ENCODE measurements at regions not wholly inside any gene's neighbourhood (a gene's known extent, or its start where the extent isn't known, plus 50 kb on each side); places are given as distances from the start of the nearest gene placed in this dataset.

DNA sequence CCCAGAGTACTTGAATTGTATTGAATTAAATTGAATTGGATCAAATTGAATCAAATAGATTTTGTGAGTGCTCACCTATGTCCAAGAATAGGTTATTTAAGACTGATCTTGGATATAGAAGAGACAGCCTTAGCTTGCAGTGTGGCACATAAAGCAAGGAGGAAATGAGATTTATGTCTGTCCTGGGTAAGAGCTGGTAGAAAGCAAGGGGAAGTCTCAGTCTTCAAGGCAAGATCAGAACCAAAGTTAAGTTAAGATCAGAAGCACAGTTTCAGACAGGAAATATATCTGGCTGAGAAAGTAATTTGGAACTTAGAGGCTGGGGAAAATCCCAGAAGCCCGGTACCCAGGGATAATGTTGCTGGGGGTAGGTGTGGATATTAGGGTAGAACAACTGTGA lies 244.4 kb upstream of the ARPP21 start:
- TF ChIP-seq POLR2AphosphoS5 (IDR thresholded peaks at IDR 0.05; ENCODE audit: low read depth, low read length), result no peak
- no peak for TF ChIP-seq SPI1 (IDR thresholded peaks at IDR 0.05; ENCODE audit: low read depth, low read length)
- TF ChIP-seq POU2F2 (IDR thresholded peaks at IDR 0.05; ENCODE audit: low read depth, low read length), result no peak
- no peak for FAIRE-seq
- no peak for DNase-seq (ENCODE audit: insufficient read length, low spot score)

GRCh38 chr3:35401671-35402070 lies 237.7 kb upstream of the ARPP21 start:
- DNase-seq (ENCODE audit: insufficient read length, low spot score) (no peak), FAIRE-seq (no peak)
- TF ChIP-seq POU2F2 (IDR thresholded peaks at IDR 0.05; ENCODE audit: low read depth, low read length) (no peak), PAX5 (IDR thresholded peaks at IDR 0.05; ENCODE audit: insufficient read depth, low read length, severe bottlenecking) (no peak)

DNA sequence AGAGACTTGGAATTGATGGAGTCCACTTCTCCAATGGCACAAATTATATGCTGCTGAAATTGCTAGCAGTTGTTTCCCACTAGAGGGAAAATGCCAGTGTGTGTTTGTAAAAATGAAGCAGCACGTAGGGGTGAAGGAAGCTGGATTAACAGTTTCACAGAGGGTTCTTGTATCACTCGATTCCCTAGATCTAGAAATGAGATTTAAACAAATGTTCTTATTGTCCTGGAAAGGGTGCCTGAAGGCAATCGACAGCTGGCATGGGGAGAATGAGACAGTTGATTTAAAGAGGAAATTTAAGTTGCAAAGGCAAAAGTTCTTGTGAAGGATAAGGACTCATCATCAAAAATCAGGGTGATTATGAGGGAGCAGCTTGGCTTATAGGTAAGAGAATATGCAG lies 234.8 kb upstream of the ARPP21 start:
- no peak for TF ChIP-seq PAX5 (IDR thresholded peaks at IDR 0.05; ENCODE audit: insufficient read depth, low read length, severe bottlenecking)
- no peak for TF ChIP-seq POLR2A (IDR thresholded peaks at IDR 0.05; ENCODE audit: low read depth, low read length)
- TF ChIP-seq SPI1 (IDR thresholded peaks at IDR 0.05; ENCODE audit: low read depth, low read length), result no peak
- no peak for TF ChIP-seq TAF1 (IDR thresholded peaks at IDR 0.05; ENCODE audit: low read depth, low read length)
- TF ChIP-seq POLR2AphosphoS5 (IDR thresholded peaks at IDR 0.05; ENCODE audit: low read depth, low read length), result no peak
- TF ChIP-seq POU2F2 (IDR thresholded peaks at IDR 0.05; ENCODE audit: low read depth, low read length), result no peak
- FAIRE-seq (no peak), DNase-seq (ENCODE audit: insufficient read length, low spot score) (no peak)

- TF ChIP-seq POU2F2 (IDR thresholded peaks at IDR 0.05; ENCODE audit: low read depth, low read length), result no peak
- no peak for TF ChIP-seq PAX5 (IDR thresholded peaks at IDR 0.05; ENCODE audit: insufficient read depth, low read length, severe bottlenecking)
- TF ChIP-seq SPI1 (IDR thresholded peaks at IDR 0.05; ENCODE audit: low read depth, low read length), result no peak
- no peak for TF ChIP-seq POLR2A (IDR thresholded peaks at IDR 0.05; ENCODE audit: low read depth, low read length)
- TF ChIP-seq TAF1 (IDR thresholded peaks at IDR 0.05; ENCODE audit: low read depth, low read length), result no peak
- no peak for TF ChIP-seq POLR2AphosphoS5 (IDR thresholded peaks at IDR 0.05; ENCODE audit: low read depth, low read length)
- FAIRE-seq (no peak), DNase-seq (ENCODE audit: insufficient read length, low spot score) (no peak)
Measured at GRCh38 chr3:35408882-35409281, 230.4 kb upstream of the ARPP21 start.

- DNase-seq (ENCODE audit: insufficient read length, low spot score), result no peak
- no peak for FAIRE-seq
- TF ChIP-seq POU2F2 (IDR thresholded peaks at IDR 0.05; ENCODE audit: low read depth, low read length), result no peak
Measured at GRCh38 chr3:35409991-35410390, 229.3 kb upstream of the ARPP21 start.

- FAIRE-seq, result no peak
- DNase-seq (ENCODE audit: insufficient read length, low spot score), result no peak
- TF ChIP-seq SPI1 (IDR thresholded peaks at IDR 0.05; ENCODE audit: low read depth, low read length) (no peak), POLR2A (IDR thresholded peaks at IDR 0.05; ENCODE audit: low read depth, low read length) (no peak), TAF1 (IDR thresholded peaks at IDR 0.05; ENCODE audit: low read depth, low read length) (no peak), POLR2AphosphoS5 (IDR thresholded peaks at IDR 0.05; ENCODE audit: low read depth, low read length) (no peak), PAX5 (IDR thresholded peaks at IDR 0.05; ENCODE audit: insufficient read depth, low read length, severe bottlenecking) (no peak), POU2F2 (IDR thresholded peaks at IDR 0.05; ENCODE audit: low read depth, low read length) (no peak)
Measured at GRCh38 chr3:35413483-35413882, 225.8 kb upstream of the ARPP21 start.

GRCh38 chr3:35417080-35417479 lies 222.2 kb upstream of the ARPP21 start:
- DNase-seq (ENCODE audit: insufficient read length, low spot score) (no peak), FAIRE-seq (no peak)
- TF ChIP-seq POLR2AphosphoS5 (IDR thresholded peaks at IDR 0.05; ENCODE audit: low read depth, low read length), result no peak
- no peak for TF ChIP-seq PAX5 (IDR thresholded peaks at IDR 0.05; ENCODE audit: insufficient read depth, low read length, severe bottlenecking)
- TF ChIP-seq SPI1 (IDR thresholded peaks at IDR 0.05; ENCODE audit: low read depth, low read length), result no peak
- no peak for TF ChIP-seq TAF1 (IDR thresholded peaks at IDR 0.05; ENCODE audit: low read depth, low read length)
- no peak for TF ChIP-seq POU2F2 (IDR thresholded peaks at IDR 0.05; ENCODE audit: low read depth, low read length)
- no peak for TF ChIP-seq POLR2A (IDR thresholded peaks at IDR 0.05; ENCODE audit: low read depth, low read length)

DNA sequence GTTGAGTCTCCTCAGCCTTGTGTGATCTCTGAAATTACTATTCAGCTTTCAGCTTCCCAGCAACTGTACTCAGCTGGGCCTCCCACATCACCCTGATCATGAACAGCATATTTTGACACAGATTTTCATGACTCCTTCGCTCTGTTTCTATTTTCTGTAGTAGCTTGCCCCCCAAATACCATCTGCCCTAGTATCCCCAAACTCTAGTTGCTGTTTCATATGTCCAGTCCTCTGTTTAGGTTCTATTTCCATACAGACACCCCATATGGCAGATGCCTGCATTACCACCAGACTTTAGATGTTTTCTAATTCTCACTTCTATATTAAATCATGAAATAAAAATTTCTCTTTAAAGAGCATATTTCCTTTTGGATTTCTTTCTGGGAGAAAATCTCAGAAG lies 217.2 kb upstream of the ARPP21 start:
- TF ChIP-seq SPI1 (IDR thresholded peaks at IDR 0.05; ENCODE audit: low read depth, low read length) (no peak), POLR2A (IDR thresholded peaks at IDR 0.05; ENCODE audit: low read depth, low read length) (no peak), TAF1 (IDR thresholded peaks at IDR 0.05; ENCODE audit: low read depth, low read length) (no peak), POU2F2 (IDR thresholded peaks at IDR 0.05; ENCODE audit: low read depth, low read length) (no peak), POLR2AphosphoS5 (IDR thresholded peaks at IDR 0.05; ENCODE audit: low read depth, low read length) (no peak), PAX5 (IDR thresholded peaks at IDR 0.05; ENCODE audit: insufficient read depth, low read length, severe bottlenecking) (no peak)
- FAIRE-seq (no peak), DNase-seq (ENCODE audit: insufficient read length, low spot score) (no peak)

DNA sequence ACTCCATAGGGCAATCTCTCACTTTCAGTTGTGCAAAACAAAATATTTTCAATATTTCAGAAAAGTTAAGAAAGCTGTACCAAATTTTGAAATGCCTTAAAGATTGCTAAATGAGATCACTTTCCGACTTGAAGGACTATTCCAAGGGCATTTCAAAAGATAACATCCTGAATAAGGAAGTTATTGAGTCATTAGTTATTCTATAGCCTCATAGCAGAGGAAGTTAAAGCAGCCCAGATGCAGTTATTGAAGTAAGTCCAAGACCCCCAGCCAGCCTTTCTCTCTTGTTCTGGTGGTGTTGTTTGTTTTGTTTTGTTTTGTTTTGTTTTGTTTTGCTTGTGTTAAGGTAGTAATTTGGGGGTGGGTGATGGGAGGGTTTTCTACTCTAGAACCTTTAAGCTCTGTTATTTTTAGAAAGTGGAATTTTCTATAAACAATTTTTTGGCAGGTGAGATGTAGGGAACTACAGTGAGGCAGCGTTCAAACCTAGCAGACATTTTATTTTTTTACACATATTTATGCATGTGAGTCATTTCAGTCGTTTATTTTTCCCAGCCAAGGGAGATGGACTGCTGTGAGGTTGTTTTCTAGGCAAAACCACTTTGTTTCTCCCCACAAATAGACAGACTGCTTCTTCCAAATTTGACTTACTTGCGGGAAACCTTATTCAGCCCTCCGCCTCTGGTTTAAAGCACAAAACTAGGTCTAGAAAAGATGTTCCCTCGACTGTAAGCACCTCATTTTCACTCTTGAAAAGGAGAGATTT lies 216.3 kb upstream of the ARPP21 start:
- DNase-seq (ENCODE audit: insufficient read length, low spot score), result no peak
- FAIRE-seq, result no peak
- no peak for TF ChIP-seq SPI1 (IDR thresholded peaks at IDR 0.05; ENCODE audit: low read depth, low read length)
- no peak for TF ChIP-seq TAF1 (IDR thresholded peaks at IDR 0.05; ENCODE audit: low read depth, low read length)
- TF ChIP-seq POLR2AphosphoS5 (IDR thresholded peaks at IDR 0.05; ENCODE audit: low read depth, low read length), result no peak
- TF ChIP-seq POLR2A (IDR thresholded peaks at IDR 0.05; ENCODE audit: low read depth, low read length), result no peak
- no peak for TF ChIP-seq POU2F2 (IDR thresholded peaks at IDR 0.05; ENCODE audit: low read depth, low read length)
- no peak for TF ChIP-seq PAX5 (IDR thresholded peaks at IDR 0.05; ENCODE audit: insufficient read depth, low read length, severe bottlenecking)

DNA sequence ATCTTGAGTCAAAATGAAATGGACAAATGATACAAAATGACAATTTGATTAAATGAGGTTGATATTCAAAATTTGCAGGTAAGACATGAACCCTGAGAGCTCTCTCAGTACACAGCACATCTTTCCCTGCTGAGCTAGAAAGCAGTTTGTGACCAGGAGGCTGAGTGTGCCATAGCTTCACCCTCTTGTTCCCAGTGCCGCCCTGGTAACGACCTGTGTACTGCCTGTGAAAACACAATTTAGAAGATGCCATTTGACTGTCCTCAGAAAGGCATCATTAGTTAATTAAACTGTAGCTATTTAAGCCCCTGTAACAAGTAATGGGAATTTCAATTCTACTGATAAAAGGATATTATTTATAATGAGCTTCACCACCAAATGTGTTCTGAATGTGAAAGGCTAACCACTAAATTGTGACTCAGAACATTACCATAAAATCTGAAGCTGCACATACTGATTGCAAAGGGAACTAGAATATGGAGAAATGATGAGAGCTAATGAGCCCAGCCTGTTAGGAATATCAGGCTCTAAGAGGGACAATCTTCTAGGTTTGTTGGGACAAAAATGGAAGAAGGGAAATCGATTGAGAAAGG lies 212.9 kb upstream of the ARPP21 start:
- no peak for FAIRE-seq
- TF ChIP-seq POLR2AphosphoS5 (IDR thresholded peaks at IDR 0.05; ENCODE audit: low read depth, low read length), result no peak
- TF ChIP-seq SPI1 (IDR thresholded peaks at IDR 0.05; ENCODE audit: low read depth, low read length), result no peak
- no peak for TF ChIP-seq TAF1 (IDR thresholded peaks at IDR 0.05; ENCODE audit: low read depth, low read length)
- TF ChIP-seq POLR2A (IDR thresholded peaks at IDR 0.05; ENCODE audit: low read depth, low read length), result no peak
- TF ChIP-seq PAX5 (IDR thresholded peaks at IDR 0.05; ENCODE audit: insufficient read depth, low read length, severe bottlenecking), result no peak
- TF ChIP-seq POU2F2 (IDR thresholded peaks at IDR 0.05; ENCODE audit: low read depth, low read length), result no peak
- DNase-seq (ENCODE audit: insufficient read length, low spot score), result no peak
